NCI-H1105 treated with DMSO at 0.1 percent for 48 hours (cell line): ENCODE measurements at regions not wholly inside any gene's neighbourhood (a gene's known extent, or its start where the extent isn't known, plus 50 kb on each side); places are given as distances from the start of the nearest gene placed in this dataset.

Experiments
- DNase-seq: peaks from one replicate; lab custom pipeline; 2025; lab: John Stamatoyannopoulos, UW

DNA sequence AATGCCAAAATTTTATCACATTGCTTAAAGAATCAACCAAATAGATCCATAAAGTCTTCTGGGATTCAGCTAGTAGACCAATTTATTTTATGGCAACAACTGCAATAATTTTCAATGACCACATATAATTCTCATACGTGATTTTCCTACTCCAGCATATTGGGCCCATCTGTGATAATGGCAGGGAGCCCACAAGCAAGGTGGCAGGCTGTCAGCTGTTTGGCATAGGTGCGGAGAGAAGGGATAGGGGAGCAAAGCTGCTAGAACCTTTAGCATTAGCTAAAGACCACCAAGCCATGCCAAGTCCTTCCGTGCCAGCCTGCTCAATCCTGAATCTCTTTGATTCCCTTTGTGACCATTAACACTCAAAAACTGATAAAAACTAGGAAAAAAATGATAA is 721.2 kb downstream of the XPNPEP1 start:
- DNase-seq: no peak

DNA sequence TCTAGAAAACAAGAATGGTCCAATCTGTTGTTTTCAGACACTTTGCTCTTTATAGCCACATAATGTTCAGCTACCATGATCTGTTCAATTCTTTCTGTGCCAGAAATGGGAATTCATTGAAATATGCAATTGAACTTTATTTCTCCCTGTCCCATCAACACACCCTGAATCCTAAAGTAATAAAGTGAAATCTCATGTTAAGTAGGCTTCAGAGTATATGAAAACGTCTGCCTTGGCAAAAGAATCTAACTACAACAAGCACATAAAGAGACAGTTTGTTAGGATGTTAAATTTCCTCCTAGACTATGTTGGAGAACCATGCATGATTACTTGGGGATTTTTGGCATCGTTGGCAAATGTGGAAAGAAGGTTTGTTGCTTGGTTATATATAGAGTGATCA is 722.7 kb downstream of the XPNPEP1 start:
- no peak for DNase-seq

DNA sequence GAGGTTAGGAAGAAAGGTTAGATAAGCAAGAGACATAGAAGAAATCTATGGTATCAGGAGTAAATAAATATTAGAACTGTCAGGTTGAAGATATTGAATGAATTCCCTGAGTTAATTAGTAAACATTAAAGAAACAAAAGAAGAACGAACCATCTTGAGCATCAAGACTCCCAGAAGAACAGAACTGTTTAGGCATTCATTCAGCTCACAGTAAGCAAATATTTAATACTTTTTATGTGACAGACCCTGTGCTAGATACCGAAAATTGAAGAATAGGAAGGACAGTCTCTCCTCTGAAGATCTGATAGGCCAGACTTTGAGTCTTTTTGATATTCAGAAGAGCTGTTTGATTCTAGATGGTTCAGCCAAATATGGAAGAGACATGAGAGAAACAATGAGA is 731.5 kb downstream of the XPNPEP1 start:
- DNase-seq: no peak

DNA sequence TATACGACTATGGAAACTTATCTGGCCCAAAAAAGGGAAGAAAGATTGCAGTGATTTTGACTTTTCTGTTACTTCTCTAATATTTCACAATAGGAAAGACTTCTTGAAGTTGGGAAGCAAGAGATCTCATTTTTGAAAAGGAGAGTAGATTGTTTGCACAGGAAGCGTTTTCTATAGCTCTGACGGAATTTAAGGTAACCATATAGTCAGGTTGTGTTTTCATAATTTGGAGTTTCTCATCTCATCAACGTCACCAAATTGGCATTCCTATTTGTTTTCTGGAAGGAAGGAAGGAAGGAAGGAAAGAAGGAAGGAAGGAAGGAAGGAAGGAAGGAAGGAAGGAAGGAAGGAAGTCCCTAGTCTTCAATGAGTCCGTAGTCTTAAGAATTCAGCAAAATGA is 732.0 kb downstream of the XPNPEP1 start:
- no peak for DNase-seq

DNA sequence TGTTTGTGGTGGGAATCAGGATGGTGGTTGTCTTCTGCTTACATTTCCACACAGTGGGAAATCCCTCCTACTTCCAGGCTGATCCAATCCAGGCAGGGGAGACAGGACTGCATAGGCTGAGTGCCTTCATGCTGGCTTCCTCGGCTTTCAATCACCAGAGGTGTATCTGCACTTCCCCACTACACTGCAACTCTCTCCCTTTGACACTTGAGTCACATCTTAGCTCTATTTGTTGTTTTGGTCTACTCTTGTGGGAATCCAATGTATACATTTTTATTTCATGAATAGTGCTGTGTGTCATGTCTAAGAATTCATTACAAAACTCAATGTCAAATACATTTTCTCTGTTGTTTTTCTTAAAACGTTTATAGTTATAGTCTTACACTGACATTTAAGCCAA is 735.6 kb downstream of the XPNPEP1 start:
- no peak for DNase-seq

DNA sequence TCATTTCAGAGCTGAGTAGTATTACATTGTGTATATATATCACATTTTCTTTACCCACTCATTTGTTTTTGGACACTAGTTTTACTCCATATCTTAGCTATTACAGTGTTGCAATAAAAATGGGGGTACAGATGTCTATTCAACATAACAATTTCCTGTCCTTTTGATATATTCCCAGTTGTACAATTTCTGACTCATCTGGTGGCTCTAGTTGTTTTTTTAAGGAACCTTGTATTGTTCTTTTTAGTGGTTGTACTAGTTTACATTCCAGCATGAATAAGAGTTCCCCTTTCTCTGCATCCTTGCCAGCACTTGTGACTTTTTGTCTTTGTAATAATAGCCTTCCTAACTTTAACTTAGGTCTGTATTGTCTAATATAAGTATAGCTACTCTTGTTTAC is 739.9 kb downstream of the XPNPEP1 start:
- DNase-seq: no peak

DNA sequence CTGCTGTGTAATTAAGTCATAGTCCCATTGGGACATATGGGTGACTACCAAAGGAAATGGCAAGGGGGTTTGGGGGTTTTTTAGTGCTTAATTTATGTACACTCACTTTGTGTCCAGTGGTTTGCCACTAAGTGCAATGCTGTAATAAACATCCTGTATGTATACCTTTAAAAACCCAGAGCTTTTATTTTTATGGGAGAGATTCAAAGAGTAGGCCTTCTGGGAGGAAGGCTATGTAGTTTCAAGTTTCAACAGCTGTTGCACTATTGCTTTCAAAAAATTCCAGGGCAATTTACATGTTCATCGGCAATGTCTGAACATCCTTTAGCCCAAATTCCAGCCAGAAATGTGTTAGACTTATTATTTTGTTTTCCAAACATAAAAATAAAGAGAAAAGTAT is 744.7 kb downstream of the XPNPEP1 start:
- no peak for DNase-seq

DNA sequence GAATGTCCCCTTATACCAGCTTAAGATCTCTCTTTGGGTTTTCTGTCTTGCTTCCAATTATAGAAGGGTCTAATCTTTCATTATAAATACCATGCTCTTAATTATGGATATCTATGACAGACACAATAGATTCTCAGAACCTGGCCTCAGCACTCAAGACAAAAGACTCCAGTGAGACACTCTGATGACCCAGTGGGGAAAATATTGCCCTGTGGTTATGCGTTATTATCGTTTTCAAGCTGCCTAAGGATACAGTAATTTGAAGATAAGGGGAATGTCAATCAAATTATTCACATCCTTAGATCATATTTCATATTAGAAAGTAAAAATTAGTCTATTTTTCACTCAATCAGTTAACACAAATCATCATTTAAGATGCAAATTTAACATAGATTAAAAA is 748.8 kb downstream of the XPNPEP1 start:
- DNase-seq: no peak

DNA sequence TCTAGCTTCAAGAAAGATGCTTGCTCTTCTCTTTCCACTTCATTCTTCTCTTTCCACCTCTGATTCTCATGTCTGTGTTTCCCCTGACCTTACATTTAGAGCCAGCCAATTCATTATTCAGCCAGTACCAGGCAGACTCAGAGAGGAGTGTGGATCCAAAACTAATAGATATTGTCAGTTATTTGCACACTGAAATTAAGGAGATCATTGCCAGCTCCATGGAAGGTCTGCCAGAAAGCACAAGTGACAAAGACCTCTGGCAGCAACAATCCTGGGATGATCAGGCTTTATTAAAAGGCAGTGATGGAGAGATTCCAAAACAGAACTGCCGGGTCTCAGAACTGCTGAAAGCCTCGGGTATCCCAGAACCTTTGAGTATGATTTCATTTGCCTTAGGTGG is 749.4 kb downstream of the XPNPEP1 start:
- no peak for DNase-seq

DNA sequence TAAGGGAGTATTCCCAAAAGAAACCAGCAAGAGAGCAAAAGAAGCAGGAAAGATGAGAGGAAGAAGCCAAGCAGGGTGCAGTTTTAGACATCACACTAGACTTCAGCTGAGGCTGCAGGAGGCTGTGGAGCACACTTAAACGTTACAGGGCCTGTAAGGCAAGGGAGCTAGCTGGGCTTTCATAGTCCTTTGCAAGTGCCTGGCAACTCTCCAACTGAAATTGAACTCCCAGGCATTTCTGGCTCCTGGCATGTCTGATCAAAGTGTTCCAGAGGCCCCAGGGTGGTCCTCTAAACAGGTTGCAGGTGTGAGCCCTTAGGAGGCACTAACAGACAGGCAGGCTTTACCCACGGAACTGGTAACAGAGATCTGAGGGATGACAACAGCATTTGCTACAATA is 750.2 kb downstream of the XPNPEP1 start:
- DNase-seq: peak; percentile 92

DNA sequence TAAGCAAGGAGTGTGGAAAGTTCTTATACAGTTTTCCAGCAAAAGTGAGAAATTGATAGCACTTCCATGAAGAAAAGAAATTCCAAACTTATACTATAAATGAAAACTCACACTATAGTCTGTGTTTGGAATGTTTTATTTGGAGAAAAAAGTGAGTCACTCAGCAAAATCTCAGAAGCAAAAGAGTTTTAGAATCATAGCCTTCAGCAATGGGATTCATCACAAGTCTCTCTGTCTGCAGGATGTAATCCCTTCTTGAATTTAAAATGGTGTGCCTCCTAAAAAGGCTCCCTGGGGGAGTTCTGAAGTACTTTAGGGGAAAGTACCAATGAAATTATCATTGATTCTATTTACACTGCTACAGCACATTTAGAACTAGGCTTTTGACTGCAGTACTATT is 756.4 kb downstream of the XPNPEP1 start:
- no peak for DNase-seq

DNA sequence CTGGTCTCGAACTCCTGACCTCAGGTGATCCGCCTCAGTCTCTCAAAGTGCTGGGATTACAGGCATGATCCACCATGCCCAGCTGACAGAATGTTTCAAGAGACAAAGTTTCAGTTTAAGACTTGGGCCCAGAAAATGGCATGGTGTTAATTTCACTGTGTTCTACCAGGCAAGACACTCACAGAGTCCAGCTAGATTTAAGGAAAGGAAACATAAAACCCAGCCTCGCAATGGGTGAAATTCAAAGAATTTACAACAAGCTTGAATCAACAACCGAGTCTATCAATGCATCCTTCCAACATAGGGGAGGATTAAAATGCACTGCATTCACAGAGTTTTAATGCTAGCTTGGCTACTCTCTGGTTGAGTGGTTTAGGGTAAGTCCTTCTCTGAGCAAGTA is 764.0 kb downstream of the XPNPEP1 start:
- no peak for DNase-seq

DNA sequence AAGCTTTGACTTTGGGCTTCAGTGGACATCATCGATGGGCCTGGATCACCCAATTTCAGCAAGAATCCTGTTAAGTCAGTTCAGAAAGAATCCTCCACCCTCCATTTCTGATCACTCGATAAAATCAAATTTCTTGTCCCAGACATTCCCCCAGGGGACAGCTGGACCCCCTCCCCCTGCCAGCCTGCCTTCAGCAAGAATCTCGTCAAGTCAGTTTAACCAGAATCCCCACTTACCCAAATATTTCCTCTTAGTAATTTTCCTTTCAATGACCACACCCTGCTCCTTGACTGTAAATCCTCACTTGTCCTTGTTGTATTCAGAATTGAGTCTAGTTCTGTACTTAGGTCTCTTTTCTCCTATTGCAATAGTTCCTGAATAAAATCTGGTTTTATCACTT is 766.9 kb downstream of the XPNPEP1 start:
- DNase-seq: no peak

DNA sequence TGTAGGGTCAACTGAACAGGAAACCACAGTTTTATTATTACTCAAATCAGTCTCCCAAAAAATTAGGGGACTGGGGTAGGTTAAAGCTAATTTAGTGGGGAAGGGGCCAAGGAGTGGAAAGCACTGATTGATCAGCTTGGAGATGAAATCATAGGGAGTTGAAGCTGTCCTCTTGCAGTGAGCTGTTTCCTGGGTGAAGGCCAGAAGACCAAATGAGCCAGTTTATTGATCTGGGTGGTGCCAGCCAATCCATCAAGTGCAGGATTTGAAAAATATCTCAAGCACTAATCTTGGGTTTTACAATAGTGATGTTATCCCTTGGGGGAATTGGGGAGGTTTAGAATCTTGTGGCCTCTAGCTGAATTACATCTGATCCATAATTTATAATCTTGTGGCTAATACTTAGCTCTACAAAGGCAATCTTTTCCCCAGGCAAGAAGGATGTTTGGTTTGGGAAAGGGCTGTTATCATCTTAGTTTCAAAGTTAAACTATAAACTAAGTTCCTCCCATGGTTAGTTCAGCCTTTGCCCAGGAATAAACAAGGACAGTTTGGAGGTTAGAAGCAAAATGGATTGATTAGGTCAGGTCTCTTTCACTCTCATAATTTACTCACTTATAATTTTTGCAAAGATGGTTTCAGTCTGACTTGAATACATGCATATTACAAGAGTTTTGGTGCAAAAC is 773.5 kb downstream of the XPNPEP1 start:
- DNase-seq: no peak

DNA sequence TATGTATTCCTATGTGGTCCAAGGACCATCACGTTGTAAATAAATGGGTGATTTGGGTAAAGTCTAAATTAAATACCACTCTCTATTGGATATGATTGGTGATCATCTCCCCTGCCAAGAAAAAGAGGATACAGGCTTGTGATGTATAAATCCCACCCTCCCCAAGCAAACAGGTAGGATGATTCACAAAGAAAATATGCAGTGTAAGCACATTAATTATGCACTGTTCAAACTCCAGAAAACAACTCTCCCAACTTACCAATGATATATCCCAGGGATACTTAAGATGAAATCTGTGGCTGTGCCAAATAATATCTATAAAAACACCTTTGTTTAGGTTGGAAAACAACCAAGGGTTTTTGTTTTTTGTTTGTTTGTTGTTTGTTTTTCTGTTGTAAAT is 795.9 kb downstream of the XPNPEP1 start:
- no peak for DNase-seq

DNA sequence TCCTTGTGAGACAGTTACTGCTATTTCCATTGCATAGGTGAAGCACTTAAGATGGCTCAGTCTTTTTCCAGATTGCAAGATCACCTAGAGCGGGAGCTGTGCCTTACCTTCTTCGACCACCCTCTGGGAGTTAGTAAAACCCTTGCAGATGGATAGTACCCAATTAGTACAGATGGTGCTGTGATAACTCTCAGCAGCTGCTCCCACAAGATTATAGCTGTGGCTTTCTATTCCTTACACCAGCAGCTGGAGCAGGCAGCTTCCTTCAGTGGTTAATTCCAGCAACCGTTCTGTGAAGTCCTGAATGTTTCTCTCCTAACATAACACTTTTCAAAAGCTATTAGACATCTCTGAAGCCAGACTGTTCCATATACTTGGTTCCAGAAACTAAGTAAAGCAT is 796.8 kb downstream of the XPNPEP1 start:
- no peak for DNase-seq

DNA sequence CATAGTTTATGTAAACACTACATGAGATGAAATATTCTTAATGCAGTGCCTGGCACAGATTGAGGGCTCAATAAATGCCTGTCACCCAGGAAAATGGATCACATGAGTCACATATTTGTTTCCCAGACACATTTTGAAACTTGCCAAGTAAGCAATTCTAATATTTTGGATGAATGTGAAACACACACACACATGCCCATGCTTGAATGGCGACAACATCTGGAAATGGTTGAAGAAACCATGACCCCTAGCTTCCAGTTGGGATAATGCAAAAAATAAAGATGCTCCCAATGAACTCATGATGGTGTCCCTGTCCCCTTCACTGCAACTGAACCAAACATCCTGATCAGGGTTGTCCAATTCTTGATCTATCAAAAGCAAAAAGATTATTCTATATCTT is 797.3 kb downstream of the XPNPEP1 start:
- no peak for DNase-seq

DNA sequence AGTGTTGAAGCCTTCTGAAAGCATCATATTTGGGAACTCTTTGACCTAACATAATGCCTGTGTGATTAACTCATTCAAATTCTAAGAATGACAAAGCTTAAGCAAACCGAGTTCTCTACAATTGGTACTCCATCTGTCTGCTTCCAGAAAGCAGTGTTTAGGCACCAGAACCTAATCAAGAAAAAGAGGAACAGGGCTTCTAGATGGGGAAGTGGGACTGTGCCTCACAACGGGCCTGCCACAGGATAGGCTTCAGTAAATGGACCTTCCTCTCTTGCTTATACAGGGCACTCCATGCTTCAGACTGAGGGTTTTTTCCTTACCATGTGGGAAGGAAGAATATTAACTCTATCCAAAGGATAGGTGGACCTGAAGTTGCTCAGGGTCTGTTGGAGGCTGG is 808.1 kb downstream of the XPNPEP1 start:
- DNase-seq: no peak

DNA sequence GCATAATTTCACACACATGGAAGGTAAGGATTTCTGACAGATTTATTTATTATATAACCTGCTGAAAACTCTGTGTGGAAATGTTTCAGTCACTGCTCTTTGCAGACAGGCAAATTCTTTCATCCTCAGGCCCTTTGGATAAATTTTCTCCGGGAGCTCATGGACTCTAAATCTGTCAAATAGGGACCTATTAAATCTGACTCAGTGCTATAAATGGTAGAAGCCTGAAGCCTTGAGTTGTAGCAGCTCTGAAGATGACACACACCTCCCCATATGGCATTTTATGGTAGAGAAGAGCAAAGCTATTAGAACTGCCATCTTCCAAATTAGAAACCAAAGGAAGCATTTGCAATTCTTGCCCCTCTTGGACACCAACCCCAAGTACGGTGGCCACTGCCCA is 808.7 kb downstream of the XPNPEP1 start:
- DNase-seq: no peak

DNA sequence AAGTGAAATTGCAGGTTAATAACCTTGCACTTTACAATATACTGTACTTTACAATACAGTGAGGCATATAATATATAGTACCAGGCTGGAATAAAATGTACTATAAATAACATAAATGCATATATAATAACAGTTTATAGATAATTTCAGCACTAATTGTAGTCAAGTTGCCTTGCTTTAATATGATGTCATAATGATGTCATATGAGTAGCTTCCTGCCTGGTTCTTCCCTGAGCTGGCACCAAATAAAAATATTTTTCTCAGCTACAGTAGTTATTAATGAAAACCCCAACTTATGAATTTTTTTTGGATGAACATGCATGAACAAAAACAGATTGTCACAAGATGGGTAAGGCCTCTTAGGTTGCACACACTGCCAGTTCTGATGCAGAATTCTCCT is 816.7 kb downstream of the XPNPEP1 start:
- no peak for DNase-seq

DNA sequence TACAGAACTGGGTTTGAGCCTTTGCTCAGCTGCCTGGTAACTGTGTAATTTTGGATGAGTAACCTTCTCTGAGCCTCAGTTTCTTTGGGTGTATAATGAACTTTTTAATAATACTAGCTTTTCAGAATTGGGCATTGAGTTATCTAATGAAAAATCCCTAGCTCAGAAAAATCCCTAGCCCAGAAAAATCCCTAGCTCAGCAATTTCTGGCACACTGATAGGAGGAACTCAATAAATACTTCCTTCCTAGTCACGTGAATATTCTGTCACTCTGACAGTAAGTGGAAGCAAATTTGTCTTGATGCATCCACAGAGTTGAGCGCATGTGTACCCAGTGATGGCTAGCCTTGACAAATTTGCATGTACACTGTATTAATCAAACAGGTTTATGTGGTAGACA is 817.6 kb downstream of the XPNPEP1 start:
- no peak for DNase-seq

DNA sequence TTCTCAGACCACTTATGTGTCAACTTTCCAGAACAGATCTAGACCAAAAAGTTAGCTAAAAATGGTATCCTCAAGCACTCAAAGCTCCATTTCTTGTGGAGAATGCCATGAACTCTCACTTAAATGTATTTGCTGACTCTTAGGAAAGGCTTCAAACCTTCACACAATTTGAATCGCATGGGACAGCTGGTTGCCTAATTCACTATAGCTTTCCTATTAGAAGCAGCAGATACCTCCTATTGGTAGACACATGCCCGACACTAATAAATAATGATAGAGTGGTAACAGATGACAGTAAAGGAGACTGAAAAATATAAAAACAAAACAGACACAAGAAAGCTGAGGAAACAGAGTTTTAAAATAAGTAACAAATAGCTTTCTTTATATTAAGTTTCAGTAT is 818.5 kb downstream of the XPNPEP1 start:
- no peak for DNase-seq

DNA sequence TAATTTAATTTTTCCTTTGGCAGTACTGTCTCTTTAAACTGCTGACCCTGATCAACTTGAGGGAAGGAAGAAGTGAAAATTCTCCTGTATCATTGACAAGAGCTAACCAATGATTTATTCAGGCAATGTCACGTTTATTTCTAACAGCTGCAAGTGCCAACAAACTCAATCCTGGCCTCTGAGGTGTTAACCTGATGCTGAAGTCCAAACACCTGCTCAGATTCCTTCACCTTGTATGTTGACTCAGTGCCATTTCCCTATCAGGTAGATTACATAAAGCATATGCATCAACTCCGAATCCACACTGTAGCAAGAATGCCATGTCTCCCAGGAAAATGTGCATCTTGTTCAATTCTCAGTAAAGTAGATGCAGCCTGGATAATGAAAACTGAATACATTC is 820.0 kb downstream of the XPNPEP1 start:
- no peak for DNase-seq

DNA sequence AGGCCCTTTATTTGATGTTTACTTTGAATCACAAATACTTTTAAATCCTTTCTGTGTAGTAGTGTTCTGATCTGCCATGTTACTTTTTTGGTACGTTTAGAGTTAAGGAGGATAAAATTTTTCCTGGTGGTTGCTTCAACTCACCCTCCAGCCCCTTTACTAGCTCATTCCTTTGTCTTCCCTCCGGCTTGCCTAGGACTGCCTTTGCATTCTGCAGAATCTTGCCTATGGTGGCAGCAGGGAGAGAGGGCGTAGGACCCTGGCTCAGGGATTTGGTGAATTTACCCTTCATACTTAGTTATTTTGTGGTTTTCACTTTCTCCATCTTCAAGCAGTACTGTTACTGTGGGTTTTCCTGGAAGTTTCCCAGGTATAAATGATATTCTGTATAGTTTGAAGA is 833.5 kb downstream of the XPNPEP1 start:
- no peak for DNase-seq

DNA sequence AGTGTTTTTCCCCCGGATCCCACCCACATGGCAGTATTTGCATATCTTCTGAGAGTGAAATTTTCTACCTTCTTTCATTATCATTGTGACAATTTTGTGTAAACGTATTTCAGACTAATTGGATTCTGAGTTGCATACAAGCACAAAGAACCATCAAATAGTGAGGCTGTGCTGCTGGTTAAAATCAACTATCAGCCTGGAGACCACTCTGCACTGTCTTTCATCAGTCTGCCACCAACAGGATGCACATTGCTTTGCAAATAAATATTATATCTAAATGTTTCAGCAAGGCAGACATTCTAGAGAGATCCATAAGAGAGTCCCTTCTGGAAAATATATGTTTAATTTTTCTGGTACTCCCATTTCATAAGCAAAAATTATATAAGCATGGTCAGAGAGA is 851.8 kb downstream of the XPNPEP1 start:
- DNase-seq: no peak
